Stimulated activated CD8-positive, alpha-beta memory T cell treated with anti-CD3 and anti-CD28 coated beads, Interleukin-12 subunit alpha, Interleukin-12 subunit beta, amount 100 ng/mL, for 4 hours (primary cell): ENCODE measurements at regions not wholly inside any gene's neighbourhood (a gene's known extent, or its start where the extent isn't known, plus 50 kb on each side); places are given as distances from the start of the nearest gene placed in this dataset.
"Not testable (repeated sequence)": the region's sequence is repeated elsewhere in the genome, so short reads cannot be mapped to it uniquely, and the experiment has no call there.

ENCODE experiments used
- DNase-seq: peaks from one replicate; pipeline ENCODE4 v3.0.0-alpha.2; 2020; ENCODE audit warnings: low read depth

DNA sequence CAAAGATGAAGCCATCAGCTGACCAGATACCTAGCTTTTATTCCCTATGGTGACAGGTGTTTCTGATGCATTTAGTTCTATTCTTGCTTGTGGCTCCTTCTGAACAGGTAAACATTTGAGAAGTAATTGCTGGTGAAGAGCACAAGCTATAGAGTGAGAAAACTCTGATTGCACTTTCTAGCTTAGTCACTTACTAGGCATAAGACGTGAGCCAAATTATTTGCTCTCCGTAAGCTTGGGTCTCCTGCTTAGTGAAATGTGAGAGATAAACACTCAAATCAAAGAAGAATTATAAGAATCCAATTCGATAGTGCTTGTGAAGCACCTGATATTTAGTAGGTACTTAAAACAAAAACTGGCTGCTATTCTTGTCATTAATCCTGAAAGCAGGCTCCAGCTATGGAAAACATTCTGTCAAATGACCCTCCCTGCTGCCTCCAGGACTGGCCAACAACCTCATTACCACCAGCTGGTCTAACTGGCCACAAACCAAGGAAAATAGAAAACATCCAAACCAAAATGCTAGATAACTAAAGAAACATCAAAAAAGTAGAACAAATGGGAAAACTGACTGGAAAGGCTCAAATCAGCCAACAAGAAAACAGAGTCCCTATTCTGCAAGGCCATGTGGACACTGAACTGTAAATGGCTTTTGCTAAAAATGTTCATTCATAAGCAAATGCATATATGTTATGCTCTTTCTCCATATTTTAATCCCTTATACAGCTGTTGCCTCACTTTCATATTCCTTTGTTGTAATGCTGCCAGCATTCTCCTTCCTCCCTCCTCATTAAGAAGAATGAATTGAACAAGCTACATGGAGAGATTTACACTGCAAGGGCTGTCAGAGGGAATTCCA is 616.1 kb downstream of the DTWD2 start:
- DNase-seq, result no peak

DNA sequence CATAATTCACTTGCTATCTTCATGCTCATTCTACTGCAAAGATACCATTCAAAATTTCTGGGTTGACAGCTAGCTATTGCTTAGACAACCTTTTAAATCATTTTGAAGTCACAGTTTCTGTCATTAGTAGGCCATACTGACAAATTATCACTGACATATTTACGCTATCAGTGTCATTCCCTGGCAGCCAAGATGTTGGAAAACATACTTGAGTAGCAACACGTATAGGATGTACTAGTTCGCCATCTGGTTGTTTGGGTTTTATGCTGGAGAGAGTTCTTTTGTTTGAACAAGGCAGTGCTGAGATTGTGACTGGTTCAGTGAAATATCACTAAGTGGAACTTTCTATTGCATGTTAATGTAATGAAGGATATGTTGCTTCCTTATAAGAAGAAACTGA is 621.9 kb downstream of the DTWD2 start:
- no peak for DNase-seq

DNA sequence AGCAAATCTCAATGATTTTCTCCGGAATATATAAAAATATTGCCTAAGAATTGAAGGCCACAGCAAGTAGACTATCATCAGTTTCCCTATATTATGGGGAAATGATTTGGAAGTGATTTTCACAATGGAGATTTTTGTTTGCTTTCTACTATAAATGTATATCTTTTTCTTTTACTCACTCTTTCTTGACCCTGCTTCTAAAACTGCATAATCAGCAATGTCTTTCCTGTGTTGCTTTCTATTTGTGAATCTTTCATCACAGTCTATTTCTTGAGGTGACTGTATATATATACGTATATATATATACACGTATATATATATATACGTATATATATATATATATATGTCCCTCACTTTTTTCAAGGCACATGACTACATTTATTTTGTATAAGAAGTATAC is 622.6 kb downstream of the DTWD2 start:
- no peak for DNase-seq

DNA sequence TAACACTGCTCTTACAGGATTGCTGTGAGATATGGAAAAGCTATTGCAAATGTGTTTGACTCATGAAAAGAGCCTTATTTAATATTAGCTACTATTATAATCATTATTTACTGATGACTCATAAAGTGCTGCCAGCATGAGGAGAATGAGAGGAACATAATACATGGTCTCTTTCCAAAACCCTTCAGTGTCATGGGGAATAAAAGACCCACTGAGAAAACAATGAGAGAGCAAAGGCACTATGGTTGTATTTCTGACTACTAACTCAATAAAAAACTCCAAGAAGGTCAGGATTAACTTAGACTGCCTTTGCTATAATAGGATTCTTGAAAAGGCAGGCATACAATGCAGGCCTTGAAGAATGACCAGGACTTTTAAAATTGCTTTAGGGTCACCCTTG is 633.5 kb downstream of the DTWD2 start:
- DNase-seq, result no peak

DNA sequence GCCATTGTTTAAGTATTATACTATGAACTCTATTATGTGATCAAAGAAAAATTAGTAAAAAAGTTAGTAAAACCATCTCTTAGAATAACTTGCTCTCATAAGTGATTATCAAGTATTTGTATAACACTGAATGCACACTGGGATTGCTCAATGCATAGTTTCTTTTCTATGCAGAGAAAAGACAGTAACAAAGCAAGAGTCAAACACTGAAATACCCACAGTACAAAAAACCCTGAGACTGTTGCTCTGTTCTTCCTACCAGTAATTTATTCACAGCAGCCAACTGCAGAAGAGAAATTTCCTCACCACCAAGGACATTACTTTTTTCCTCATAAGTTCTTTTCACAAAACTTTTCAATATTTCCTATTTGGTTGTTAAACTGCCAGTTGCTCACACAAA is 634.4 kb downstream of the DTWD2 start:
- no peak for DNase-seq

DNA sequence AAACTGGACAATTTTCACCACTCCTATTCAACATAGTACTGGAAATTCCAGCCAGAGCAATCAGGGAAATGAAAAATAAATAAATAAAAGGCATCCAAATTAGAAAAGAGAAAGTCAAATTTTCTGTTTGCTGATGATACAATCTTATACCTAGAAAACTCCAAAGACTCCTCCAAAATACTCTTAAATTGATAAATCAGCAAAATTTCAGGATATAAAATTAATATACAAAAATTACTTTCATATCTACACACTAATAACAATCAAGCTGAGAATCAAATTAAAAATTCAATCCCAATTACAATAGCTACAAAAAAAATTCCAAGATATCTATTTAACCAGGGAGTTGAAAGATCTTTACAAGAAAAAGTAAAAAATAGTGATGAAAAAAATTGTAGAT is 651.9 kb downstream of the DTWD2 start:
- DNase-seq, result no peak

DNA sequence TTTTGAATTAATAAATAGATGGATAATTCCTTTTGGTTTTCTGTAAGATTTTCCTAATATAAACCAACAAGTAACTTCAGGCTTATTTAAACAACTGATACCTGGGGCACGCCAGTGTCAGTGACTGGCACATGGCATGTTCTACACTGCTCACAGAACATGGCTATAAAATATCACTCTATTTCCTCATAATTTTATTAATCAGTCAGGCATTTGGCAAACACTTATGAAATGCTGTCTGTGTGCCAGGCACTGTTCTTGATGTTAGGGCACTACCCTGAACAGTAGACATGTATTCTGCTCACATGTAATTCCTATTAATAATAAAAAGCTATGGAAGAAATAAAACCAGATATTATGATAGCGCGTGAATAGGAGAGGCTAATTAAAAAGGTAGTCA is 661.0 kb downstream of the DTWD2 start:
- DNase-seq, result no peak

DNA sequence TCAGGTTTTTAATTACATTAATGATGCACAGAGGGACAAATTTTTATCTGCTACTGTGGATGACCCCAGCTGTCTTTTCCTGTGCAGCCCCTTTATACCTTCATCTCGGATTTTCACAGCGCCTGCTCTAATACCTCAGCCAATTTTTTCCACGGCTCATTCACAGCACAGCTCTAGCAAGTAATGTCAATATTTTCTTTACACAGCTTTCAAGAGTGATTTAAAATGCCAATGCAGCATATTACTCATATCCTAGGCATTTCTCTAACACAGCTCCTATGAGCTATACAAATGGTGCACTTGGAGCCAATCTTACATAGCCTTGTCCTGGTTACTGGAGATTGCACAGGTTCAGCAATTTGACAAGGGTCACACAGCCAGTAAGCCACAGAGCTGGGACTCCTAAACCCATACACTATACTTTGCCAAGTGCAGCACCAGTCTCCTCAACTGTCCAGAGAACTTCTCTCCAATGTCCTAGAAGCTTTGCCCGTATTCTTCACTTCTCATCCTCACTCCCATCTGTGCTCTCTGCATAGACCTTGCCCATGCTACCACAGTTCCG is 661.8 kb downstream of the DTWD2 start:
- DNase-seq, result no peak

DNA sequence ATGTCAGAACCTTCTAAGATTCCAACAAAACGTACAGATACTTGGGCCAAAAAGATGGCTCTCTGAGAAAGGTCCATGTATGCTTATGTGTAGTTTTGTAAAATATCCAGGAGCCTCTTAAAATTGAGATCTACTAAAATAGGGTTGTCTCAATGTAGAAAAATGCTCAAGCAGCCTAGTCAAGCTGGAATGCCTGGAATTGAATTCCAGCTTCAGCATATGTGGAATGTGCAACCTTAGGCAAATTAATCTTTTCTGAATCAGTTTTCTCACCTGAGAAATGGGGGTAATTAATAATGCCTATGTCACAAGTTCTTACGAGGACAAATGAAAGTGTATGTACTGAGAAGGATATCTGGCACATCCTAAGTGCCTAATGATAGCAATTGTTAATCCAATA is 662.4 kb downstream of the DTWD2 start:
- DNase-seq, result no peak

DNA sequence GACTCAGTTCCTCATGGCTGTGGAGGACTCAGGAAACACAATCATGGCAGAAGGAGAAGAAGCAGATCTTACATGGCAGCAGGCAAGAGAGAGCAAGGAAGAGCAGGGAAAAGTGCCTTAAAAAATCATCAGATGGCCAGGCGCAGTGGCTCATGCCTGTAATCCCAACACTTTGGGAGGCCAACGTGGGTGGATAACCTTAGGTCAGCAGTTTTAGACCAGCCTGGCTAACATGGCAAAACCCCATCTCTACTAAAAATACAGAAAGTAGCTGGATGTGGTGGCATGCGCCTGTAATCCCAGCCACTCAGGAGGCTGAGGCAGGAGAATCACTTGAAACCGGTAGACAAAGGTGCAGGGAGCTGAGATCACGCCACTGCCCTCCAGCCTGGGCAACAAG is 664.6 kb downstream of the DTWD2 start:
- not testable (repeated sequence) for DNase-seq

DNA sequence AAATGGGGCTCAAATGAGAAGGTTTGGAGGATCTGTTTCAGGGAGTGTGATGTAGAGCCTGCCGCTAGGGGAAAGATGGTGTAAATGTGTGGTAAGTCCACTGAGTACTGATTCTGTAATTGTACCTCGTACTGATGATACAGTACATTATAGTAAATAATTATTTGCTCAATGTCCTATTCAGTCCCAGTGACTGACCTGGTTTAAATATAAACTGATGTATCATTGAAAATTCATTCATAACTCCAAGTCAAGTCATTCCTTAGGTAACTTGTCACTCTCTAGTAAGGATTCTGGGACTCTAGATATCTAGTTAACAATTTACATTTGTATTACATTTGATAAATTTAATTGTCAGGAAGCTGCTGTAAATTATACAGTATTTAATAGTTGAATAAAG is 667.3 kb downstream of the DTWD2 start:
- no peak for DNase-seq

DNA sequence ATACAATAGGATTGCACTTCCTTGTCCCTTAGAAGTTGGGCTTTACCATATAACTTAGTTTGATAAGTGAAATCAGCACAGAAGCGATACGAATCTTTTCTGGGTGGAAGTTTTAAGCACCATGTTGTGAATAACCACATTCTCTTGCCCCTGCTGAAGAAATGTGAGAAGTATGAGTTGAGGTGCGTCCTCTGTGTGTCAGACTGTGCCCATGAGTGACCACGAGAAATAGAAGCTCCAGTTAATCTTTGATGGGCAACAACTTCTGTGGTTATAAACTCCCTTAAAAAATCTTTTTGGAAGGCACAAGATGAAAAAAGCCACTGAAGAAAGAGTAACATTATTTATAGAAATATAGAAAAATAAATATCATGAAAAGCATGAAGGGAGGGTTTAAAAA is 668.2 kb downstream of the DTWD2 start:
- no peak for DNase-seq

DNA sequence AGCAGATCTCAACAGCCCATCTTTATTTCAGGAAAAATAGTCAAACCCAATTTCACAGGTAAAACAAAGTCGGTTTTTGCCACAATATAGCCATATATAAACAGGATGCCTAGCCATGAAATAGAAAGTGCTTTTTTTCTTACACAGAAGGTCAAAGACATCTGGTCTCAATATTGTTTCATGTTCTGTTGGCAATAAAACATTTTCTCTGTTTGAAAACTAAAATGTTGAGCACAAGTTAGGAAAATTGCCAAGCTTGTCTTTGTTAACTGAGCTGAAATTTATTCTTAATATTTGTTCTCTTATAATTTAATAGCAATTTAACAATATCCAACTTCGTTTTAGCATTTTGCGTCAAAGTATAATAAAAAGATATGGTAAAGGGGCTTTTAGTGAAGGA is 673.4 kb downstream of the DTWD2 start:
- DNase-seq, result no peak

DNA sequence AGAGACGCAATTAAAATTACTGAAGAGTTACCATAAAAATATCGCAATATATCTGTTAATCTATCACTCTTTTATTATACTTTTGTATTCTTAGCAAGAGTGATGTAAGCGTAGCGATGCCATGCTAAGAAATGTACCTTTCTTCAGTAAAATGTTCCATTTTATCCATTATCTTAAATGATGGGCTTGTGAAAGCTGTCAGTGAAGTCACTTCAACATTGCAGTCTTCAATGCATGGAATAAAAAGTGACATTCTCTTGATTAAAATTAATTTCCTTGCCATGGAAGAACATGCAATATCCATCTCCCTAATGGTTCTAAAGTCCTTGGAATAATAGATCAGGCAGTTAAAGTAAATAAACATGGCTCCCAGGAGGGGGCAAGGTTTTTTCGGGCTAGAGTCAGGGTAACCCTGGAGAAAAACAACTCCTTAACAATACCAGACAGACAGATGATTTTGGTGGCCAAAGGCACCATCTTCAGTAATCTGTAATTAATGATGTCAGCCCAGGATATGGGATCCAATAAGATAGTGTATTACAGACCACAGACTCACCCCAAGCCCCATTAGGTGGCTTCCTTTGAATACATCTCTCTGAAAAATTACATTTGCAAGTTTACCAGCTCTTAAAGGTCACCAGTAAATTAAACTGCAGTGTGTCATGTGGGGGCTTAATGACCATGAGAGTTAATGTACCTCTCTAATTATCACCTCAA is 677.1 kb downstream of the DTWD2 start:
- no peak for DNase-seq

DNA sequence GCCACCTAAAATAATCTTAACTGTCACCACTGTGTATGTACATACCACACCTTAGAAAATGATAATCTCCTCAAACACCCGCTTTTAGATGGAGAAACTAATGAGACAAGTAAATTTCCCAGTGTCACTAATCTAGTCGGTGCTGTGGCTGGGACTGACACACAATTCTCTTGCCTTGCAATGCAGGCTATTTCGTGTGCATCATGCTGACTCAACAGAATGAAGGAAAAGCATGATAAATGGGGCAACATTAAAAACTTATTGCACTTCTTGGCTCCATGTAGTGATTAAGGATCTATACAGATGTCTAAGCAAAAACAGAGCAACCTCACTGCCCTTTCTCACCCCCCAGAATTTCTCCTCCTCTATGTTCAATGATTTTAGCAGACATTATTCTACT is 677.9 kb downstream of the DTWD2 start:
- DNase-seq, result no peak

DNA sequence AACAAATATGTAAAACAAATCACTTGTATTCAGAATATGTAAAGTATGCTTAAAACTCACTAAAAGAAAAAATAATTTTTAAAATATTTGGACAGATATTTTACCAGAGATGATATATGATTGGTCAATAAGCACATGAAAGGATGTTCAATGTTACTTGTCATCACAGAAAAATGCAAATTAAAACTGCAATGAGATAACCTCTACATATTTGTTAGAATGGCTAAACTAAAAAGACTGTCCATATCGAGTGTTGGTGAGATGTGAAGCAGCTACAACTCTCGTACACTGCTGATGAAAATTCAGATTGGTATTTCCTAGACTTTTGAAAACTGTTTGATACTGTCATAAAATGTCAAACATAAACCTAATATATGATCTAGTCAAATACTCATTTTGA is 685.1 kb downstream of the DTWD2 start:
- DNase-seq, result no peak

DNA sequence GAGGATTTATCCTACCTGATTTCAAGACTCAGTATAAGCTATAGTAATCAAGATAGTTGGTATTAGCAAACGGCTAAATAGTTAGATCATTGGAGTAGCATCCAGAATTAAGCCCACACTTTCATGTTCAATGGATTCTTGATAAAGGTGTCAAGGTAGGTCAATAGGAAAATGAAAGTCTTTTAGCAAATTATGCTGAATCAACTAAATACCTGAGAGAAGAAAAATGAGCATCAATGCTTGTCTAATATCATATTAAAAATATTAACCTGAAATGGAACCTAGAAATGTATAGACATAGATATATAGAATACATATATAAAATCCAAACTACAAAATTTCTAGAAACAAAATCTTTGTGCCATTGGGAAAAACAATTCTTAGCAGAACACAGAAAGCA is 685.6 kb downstream of the DTWD2 start:
- no peak for DNase-seq

DNA sequence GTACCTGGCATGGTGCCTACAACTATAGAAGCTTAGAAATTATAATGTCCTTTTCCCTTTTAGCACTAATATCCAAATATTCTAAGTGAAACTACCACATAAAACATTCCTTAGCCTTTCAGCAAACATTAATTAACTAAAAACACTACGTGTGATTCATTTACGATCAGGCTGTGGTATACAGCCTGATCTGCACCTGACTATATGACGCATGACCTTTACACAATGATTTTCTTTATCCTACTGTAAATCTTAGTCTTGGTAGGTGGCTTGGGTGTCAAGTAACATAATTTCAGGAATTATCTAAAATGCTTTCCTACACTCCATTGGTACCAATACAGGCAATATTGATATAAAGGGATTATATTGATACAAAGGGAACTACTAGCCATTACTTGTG is 686.7 kb downstream of the DTWD2 start:
- no peak for DNase-seq

DNA sequence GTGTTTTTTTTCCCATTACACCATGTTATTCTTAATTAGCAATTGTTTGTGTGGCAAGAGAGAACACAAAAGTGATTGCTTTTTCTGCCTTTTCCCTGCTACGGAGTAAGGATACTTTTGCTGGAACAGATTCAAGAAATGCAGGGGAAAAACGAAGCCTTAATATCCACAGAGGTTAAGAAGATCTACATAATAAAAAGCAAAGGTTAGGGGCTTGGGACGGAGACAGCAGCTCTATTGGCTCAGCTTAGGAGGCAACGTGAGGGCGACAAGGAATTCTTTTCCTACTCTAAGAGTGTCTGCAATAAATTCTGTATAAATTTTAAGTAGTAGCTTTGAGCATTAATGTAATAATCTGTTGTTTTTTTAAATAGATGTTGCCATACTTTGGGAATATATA is 693.3 kb downstream of the DTWD2 start:
- DNase-seq, result no peak

DNA sequence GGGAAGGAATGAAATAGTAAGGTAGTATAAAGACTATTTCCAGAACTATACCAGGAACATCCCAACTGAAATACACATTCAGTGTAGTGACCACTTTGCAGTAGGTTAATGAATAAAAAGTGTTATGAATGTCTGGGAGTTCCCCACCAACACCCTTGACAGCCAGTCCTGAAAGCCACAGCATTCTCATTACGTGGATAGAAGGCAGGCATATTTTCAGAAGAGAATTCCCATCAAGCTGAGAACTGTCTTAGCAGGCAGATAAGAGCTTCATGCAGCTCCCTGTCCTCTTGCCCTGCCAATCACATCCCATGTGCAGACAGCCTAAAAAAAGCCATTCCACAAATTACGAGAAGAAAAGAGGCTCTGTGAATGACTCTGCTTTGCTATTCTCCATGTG is 695.0 kb downstream of the DTWD2 start:
- no peak for DNase-seq

DNA sequence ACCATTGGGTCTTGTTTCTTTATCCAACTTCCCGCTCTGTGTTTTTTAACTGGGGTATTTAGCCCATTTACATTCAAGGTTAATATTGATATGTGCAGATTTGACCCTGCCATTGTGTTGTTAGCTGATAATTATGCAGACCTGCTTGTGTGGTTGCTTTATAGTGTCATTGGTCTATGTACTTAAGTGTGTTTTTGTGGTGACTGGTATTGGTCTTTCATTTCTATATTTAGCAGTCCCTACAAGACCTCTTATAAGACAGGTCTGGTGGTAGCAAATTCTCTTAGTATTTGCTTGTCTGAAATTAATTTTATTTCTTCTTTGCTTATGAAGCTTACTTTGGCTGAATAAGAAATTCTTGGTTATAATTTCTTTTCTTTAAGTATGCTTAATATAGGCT is 698.1 kb downstream of the DTWD2 start:
- no peak for DNase-seq

DNA sequence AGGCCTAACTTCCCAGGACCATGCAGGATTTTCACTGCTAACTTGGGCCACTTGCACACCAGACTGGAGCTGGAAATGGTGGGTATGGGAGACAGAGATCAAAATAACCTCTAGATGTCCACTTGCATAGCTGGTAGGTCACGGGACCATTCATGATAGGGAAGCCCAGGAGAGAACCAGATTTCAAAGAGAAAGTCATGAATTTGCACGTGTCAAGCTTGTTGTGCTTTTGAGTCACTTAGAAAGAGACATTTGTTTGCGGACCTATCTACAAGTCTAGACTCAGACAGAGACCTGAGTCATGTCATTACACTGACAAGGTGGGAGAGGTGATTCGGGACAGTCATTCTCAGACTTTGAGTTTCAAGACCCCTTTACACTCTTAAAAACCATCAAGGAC is 704.1 kb downstream of the DTWD2 start:
- not testable (repeated sequence) for DNase-seq

DNA sequence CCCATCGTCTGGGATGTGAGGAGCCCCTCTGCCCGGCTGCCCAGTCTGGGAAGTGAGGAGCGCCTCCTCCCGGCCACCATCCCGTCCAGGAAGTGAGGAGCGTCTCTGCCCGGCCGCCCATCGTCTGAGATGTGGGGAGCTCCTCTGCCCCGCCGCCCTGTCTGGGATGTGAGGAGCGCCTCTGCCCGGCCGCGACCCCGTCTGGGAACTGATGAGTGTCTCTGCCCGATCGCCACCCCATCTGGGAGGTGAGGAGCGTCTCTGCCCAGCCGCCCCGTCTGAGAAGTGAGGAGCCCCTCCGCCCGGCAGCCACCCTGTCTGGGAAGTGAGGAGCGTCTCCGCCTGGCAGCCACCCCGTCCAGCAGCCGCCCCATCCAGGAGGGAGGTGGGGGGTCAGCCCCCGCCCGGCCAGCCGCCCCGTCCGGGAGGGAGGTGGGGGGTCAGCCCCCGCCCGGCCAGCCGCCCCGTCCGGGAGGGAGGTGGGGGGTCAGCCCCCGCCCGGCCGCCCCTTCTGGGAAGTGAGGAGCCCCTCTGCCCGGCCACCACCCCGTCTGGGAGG is 705.8 kb downstream of the DTWD2 start:
- not testable (repeated sequence) for DNase-seq
